Breast epithelium (tissue), 4 donors: ENCODE measurements at regions not wholly inside any gene's neighbourhood (a gene's known extent, or its start where the extent isn't known, plus 50 kb on each side); places are given as distances from the start of the nearest gene placed in this dataset.
"Not testable (repeated sequence)": the region's sequence is repeated elsewhere in the genome, so short reads cannot be mapped to it uniquely, and the experiment has no call there.

Experiments used
- DNase-seq, 2 donors: peaks; one replicate each; pipeline ENCODE4 v3.0.0-alpha.2; 2019; ENCODE audit warnings: low spot score in 2 of 2
- H3K27ac ChIP-seq, 2 donors: fragments of 200-600 bp; sonication (generic) in 1 of 2; one replicate each; pipeline ENCODE4 v1.5.1; 2016 to 2019; ENCODE audit warnings: mild to moderate bottlenecking in 1 of 2
- H3K27me3 ChIP-seq, 2 donors: fragments of 200-600 bp; sonication (generic) in 1 of 2; one replicate each; pipeline versions ENCODE4 v1.5.1 to v1.6.0; 2017 to 2019; ENCODE audit warnings: control low read depth in 1 of 2, mild to moderate bottlenecking in 1 of 2
- H3K36me3 ChIP-seq: fragments of 200-600 bp; one replicate; pipeline ENCODE4 v1.5.1; 2019
- H3K4me1 ChIP-seq, 2 donors: fragments of 200-600 bp; sonication (generic); one replicate each; pipeline ENCODE4 v1.5.1; 2016 to 2019; ENCODE audit warnings: control low read depth in 1 of 2
- H3K4me3 ChIP-seq, 3 donors: fragments of 200-600 bp; sonication (generic); 1 replicate in 2 of 3; 2 replicates in 1 of 3; pipeline ENCODE4 v1.5.1; 2016 to 2019; ENCODE audit warnings: mild to moderate bottlenecking in 3 of 3, moderate library complexity in 2 of 3
- H3K9me3 ChIP-seq, 2 donors: fragments of 200-600 bp; sonication (generic) in 1 of 2; one replicate each; pipeline ENCODE4 v1.5.1; 2016 to 2019; ENCODE audit warnings: control low read depth in 1 of 2
- POLR2A ChIP-seq: fragments of 450-650 bp; IDR thresholded peaks from one replicate; pipeline ENCODE4 v1.6.1; 2016; ENCODE audit warnings: antibody characterized with exemption, mild to moderate bottlenecking, moderate library complexity
- POLR2AphosphoS5 ChIP-seq, 3 donors: sonication (generic); formaldehyde crosslinking; IDR thresholded peaks; one replicate each; pipeline ENCODE4 v1.6.1; 2017; ENCODE audit warnings: antibody characterized with exemption in 3 of 3
- intact Hi-C: fragments of 100-400 bp; cut with DNase I; formaldehyde crosslinking; loops from one replicate; pipeline ENCODE4 v1.15.1; 2023; ENCODE audit warnings: low total_unique reads
- TF ChIP-seq, protein P1 (sequence below), 3 donors: fragments of 450-650 bp; IDR thresholded peaks; one replicate each; pipeline ENCODE4 v1.5.1; 2016 to 2017; ENCODE audit warnings: antibody characterized with exemption in 3 of 3, mild to moderate bottlenecking in 3 of 3, moderate library complexity in 3 of 3

DNA sequence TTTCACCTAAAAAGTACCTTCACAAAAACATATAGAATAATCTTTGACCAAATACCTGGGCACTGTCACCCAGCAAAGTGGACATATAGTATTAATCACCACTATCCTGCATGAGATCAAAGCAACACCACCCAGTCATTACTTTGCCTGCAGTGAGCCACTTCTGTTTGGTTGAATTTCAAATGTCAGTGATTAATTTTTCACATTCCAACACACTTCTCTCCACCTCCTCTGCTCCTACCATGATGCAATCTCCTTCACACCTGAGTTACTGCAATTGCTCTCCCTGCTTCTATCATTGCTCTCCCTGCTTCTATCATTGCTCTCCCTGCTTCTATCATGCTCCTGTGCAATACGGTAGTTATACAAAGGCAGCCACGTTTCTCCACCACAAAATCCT is 106.1 kb upstream of the NETO1 start:
- no peaks in the 10 kb centered on the region for H3K9me3 ChIP-seq
- no peaks in the 10 kb centered on the region for H3K4me1 ChIP-seq
- no peaks in the 10 kb centered on the region for H3K36me3 ChIP-seq
- no peak overlapping the region for H3K27ac ChIP-seq
- intact Hi-C loops = no loop called here
- TF ChIP-seq POLR2A (no peak), POLR2AphosphoS5 (IDR thresholded peaks at IDR 0.05) (no peak)
- TF ChIP-seq, protein P1, sequence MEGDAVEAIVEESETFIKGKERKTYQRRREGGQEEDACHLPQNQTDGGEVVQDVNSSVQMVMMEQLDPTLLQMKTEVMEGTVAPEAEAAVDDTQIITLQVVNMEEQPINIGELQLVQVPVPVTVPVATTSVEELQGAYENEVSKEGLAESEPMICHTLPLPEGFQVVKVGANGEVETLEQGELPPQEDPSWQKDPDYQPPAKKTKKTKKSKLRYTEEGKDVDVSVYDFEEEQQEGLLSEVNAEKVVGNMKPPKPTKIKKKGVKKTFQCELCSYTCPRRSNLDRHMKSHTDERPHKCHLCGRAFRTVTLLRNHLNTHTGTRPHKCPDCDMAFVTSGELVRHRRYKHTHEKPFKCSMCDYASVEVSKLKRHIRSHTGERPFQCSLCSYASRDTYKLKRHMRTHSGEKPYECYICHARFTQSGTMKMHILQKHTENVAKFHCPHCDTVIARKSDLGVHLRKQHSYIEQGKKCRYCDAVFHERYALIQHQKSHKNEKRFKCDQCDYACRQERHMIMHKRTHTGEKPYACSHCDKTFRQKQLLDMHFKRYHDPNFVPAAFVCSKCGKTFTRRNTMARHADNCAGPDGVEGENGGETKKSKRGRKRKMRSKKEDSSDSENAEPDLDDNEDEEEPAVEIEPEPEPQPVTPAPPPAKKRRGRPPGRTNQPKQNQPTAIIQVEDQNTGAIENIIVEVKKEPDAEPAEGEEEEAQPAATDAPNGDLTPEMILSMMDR (IDR thresholded peaks at IDR 0.05) = no peak
- no peak overlapping the region for H3K4me3 ChIP-seq
- no peaks in the 10 kb centered on the region for H3K27me3 ChIP-seq
- DNase-seq = no peak

DNA sequence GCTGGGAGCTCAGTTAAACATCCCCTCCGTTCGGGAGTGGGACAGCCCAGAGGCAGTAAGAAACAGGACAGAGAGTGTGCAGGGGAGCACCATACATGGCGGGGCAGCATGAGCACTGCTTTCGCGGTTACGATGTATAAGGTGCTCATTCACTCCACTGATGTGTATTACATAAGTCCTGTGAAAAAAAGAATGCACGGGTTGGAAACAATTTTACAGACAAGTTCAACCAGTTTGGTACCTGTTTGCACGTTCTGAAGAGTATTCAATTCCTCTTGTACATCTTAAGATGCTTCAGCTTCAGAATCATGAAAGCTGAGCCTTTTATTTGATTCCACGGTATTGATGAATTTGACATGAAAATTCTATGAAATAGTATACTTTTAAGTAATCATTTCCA is 97.8 kb upstream of the NETO1 start:
- H3K4me3 ChIP-seq = no peak overlapping the region
- DNase-seq = no peak
- TF ChIP-seq, protein P1 (IDR thresholded peaks at IDR 0.05) = no peak
- no peak for TF ChIP-seq POLR2AphosphoS5 (IDR thresholded peaks at IDR 0.05)
- TF ChIP-seq POLR2A = no peak
- H3K36me3 ChIP-seq = no peaks in the 10 kb centered on the region
- no peak overlapping the region for H3K27ac ChIP-seq
- H3K4me1 ChIP-seq = no peaks in the 10 kb centered on the region
- H3K9me3 ChIP-seq = no peaks in the 10 kb centered on the region
- intact Hi-C loops = no loop called here
- no peaks in the 10 kb centered on the region for H3K27me3 ChIP-seq

DNA sequence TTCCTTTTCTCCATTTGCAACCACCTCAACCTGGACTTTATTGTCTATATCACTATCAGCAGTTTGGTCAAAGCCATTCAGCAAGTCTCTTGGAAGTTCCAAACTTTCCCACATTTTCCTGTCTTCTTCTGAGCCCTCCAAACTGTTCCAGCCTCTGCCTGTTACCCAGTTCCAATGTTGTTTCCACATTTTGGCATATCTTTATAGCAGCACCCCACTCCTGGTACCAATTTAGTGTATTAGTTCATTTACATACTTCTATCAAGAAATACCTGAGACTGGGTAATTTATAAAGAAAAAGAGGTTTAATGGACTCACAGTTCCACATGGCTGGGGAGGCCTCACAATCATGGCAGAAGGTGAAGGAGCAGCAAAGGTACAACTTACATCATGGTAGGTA is 90.4 kb upstream of the NETO1 start:
- H3K9me3 ChIP-seq = peaks cover 0 to 25% of the 10 kb centered on the region in 2 donors
- intact Hi-C loops, H3K27me3 ChIP-seq, H3K27ac ChIP-seq, DNase-seq, H3K36me3 ChIP-seq, H3K4me3 ChIP-seq, H3K4me1 ChIP-seq: not testable (repeated sequence)

DNA sequence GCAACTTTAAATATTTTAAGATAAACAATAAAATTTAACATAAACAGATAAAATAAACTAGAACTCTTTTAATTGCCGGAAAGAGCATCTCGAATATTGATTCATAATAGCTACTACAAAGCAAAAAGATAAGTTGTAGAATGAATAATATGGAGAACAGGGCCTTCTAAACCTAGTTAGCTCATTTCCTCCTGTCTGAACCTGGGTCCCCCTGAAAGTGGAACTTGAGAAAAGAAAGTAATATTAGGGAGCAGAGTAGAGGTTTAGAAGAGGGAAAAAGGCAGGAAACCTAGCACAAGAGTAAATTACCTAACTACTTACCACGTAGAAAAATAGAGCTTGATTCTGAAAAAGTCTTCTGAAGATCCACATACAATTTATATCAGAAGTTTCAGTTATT is 80.7 kb upstream of the NETO1 start:
- no peak for DNase-seq
- no peaks in the 10 kb centered on the region for H3K4me1 ChIP-seq
- intact Hi-C loops = no loop called here

DNA sequence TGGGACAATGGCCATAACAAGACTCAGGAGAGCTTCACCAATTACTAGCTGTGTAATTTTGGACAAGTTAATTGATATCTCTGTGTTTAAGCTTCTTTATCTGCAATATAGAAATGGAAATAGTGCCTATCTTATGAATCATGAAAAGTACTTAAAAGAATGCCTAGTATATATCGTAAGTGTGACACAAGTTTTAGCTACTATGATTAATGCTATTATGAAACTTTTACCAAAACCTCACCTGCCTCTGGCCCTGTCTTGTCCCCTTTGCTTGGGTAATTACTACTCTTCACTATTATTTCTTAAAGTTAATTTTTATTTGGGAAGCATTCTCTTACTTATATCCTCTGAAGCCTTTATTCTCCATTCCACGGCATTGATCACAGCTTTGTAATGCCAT is 75.0 kb upstream of the NETO1 start:
- Histone ChIP-seq H3K4me1 (no peaks in the 10 kb centered on the region), H3K36me3 (no peaks in the 10 kb centered on the region), H3K9me3 (no peaks in the 10 kb centered on the region), H3K27me3 (no peaks in the 10 kb centered on the region), H3K4me3 (no peak overlapping the region), H3K27ac (no peak overlapping the region)
- no peak for DNase-seq
- intact Hi-C loops = no loop called here
- TF ChIP-seq POLR2AphosphoS5 (IDR thresholded peaks at IDR 0.05) (no peak), POLR2A (no peak)
- TF ChIP-seq, protein P1 (IDR thresholded peaks at IDR 0.05) = no peak

More for the DNA sequence above, 80.7 kb upstream of the NETO1 start:
- no peak overlapping the region for H3K27ac ChIP-seq
- TF ChIP-seq POLR2A (no peak), POLR2AphosphoS5 (IDR thresholded peaks at IDR 0.05) (no peak)
- TF ChIP-seq, protein P1 (IDR thresholded peaks at IDR 0.05) = no peak
- H3K27me3 ChIP-seq = no peaks in the 10 kb centered on the region
- no peaks in the 10 kb centered on the region for H3K9me3 ChIP-seq
- no peak overlapping the region for H3K4me3 ChIP-seq
- no peaks in the 10 kb centered on the region for H3K36me3 ChIP-seq

DNA sequence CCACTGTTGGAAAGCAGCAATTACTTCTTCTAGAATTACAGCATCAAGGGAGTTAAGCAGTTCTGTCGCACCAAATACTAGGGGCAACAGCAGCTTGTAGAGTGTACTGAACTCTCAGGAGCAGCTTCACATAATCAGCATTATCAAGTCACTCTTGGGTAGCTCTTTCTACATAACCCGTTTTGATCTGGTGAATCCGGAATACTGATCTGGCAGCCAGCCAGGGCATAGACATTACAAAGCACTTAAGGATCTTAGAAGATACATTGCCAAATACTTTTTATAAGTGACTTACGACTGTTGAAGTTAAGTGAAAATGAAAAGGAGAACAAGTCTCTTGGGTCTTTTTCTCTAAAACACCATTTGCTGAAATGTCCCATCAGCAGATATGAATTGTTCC is 73.2 kb upstream of the NETO1 start:
- no peaks in the 10 kb centered on the region for H3K36me3 ChIP-seq
- TF ChIP-seq POLR2A (no peak), POLR2AphosphoS5 (IDR thresholded peaks at IDR 0.05) (no peak)
- TF ChIP-seq, protein P1 (IDR thresholded peaks at IDR 0.05) = no peak
- no peaks in the 10 kb centered on the region for H3K9me3 ChIP-seq
- no peak for DNase-seq
- no peaks in the 10 kb centered on the region for H3K27me3 ChIP-seq
- no peak overlapping the region for H3K4me3 ChIP-seq
- no peak overlapping the region for H3K27ac ChIP-seq
- intact Hi-C loops = no loop called here
- no peaks in the 10 kb centered on the region for H3K4me1 ChIP-seq
